ENCODE measurements at regions not wholly inside any gene's neighbourhood (a gene's known extent, or its start where the extent isn't known, plus 50 kb on each side); places are given as distances from the start of the nearest gene placed in this dataset.

- TF ChIP-seq CTCF (IDR thresholded peaks at IDR 0.05; ENCODE audit: borderline replicate concordance, extremely low read depth, low read length, poor library complexity, severe bottlenecking): no peak
- TF ChIP-seq EZH2 (IDR thresholded peaks at IDR 0.05; ENCODE audit: borderline replicate concordance, low read depth, low read length, severe bottlenecking): no peak
These were observed 490.3 kb upstream of the TECRL start for GRCh38 chr4:64899563-64899962.
